ENCODE measurements at regions not wholly inside any gene's neighbourhood (a gene's known extent, or its start where the extent isn't known, plus 50 kb on each side); places are given as distances from the start of the nearest gene placed in this dataset.

- intact Hi-C loops (cut with DNase I): no loop called here
- WGBS: 81% methylated on average over 8 of the region's 8 CpGs
These were observed 126.0 kb downstream of the RNASET2 start for GRCh38 chr6:166830185-166830890.

DNA sequence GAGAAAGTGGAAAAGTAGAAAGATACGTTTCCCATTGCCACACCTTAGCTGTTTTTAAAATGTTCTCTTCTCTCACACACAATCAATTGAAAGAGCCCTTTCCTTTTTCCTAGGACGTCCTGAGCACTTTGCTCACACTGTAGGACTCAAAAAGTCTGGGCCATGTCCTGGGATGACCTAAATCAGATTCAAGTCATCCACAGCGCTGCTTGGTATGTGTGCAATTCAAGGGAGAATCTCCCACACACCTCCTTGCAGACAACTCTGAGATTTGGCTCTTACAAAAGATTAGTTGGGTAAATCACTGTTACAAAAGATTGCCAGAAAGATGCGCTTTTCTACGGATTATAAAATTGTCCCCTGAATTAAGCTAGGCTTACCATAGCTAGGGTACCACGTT, 130.1 kb downstream of the RNASET2 start:
- no peak for DNase-seq (ENCODE audit: low spot score)
- Histone ChIP-seq H3K9me3 (no peaks in the 10 kb centered on the region), H3K4me3 (no peak overlapping the region), H3K4me1 (replicated peaks) (no peaks in the 10 kb centered on the region), H3K27ac (no peak overlapping the region), H3K36me3 (no peaks in the 10 kb centered on the region), H3K27me3 (replicated peaks; ENCODE audit: insufficient read depth) (no peaks in the 10 kb centered on the region)
- intact Hi-C loops (cut with DNase I): no loop called here
- TF ChIP-seq POLR2A (IDR thresholded peaks at IDR 0.05) (no peak), POLR2AphosphoS5 (IDR thresholded peaks at IDR 0.05) (no peak), CTCF (IDR thresholded peaks at IDR 0.05) (no peak)
- 83% methylated on average over 6 of the region's 6 CpGs for WGBS

More at GRCh38 chr6:166830185-166830890, 126.0 kb downstream of the RNASET2 start:
- Histone ChIP-seq H3K4me3 (no peak overlapping the region), H3K27me3 (replicated peaks; ENCODE audit: insufficient read depth) (no peaks in the 10 kb centered on the region), H3K4me1 (replicated peaks) (no peaks in the 10 kb centered on the region), H3K36me3 (no peaks in the 10 kb centered on the region), H3K9me3 (no peaks in the 10 kb centered on the region), H3K27ac (no peak overlapping the region)
- TF ChIP-seq POLR2A (IDR thresholded peaks at IDR 0.05): no peak
- TF ChIP-seq CTCF (IDR thresholded peaks at IDR 0.05): no peak
- no peak for TF ChIP-seq POLR2AphosphoS5 (IDR thresholded peaks at IDR 0.05)
- no peak for DNase-seq (ENCODE audit: low spot score)

DNA sequence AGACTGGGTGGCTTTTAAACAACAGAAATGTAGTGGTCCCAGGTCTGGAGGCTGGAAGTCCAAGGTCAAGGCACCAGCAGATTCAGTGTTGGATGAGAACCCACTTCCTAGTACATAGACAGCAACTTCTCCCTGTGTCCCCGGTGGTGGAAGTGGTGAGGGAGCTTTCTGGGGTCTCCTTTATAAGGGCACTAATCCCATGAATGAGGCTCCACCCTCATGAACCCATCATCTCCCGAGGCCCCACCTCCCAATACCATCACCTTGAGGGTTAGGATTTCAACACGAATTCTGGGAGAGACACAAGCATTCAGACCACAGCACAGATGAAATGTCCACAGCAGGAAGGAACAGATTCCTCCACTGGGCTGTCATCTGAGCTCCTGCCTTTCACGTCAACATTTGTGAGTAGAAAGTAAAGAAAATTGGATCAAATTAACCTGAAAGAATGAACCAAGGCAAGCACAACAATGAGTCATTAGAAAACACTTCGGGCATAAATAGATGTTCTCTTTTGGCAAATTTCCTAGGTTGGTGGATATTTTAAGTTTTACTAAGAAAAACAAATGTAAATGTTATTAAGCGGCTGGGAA, 130.7 kb downstream of the RNASET2 start:
- Histone ChIP-seq H3K9me3 (no peaks in the 10 kb centered on the region), H3K27me3 (replicated peaks; ENCODE audit: insufficient read depth) (no peaks in the 10 kb centered on the region), H3K36me3 (no peaks in the 10 kb centered on the region), H3K4me3 (no peak overlapping the region), H3K4me1 (replicated peaks) (no peaks in the 10 kb centered on the region), H3K27ac (no peak overlapping the region)
- no peak for DNase-seq (ENCODE audit: low spot score)
- intact Hi-C loops (cut with DNase I): no loop called here
- no peak for TF ChIP-seq CTCF (IDR thresholded peaks at IDR 0.05)
- no peak for TF ChIP-seq POLR2AphosphoS5 (IDR thresholded peaks at IDR 0.05)
- TF ChIP-seq POLR2A (IDR thresholded peaks at IDR 0.05): no peak
- 67% methylated on average over 6 of the region's 6 CpGs for WGBS

DNA sequence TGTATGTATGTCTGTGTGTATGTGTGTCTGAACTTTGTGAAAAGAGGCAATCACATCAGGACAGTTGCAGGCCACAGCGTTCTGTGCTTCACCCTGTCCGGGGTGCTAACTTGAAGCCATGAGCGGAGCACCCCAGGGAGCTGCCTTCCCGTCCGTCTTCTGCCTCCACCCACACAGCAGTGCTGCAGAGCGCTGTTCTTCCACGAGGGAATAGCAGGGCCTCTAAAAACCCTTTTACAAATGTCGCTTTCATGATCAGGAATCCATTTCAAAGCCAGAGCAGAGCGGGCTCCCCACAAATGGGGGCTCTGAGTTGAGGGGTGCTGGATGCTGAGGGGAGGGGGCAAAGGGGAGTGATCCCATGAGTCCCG, 131.5 kb downstream of the RNASET2 start:
- intact Hi-C loops (cut with DNase I): no loop called here
- WGBS: 92% methylated on average over 10 of the region's 10 CpGs

More for the DNA sequence above, 131.5 kb downstream of the RNASET2 start:
- Histone ChIP-seq H3K9me3 (no peaks in the 10 kb centered on the region), H3K4me3 (no peak overlapping the region), H3K27me3 (replicated peaks; ENCODE audit: insufficient read depth) (no peaks in the 10 kb centered on the region), H3K27ac (no peak overlapping the region), H3K4me1 (replicated peaks) (no peaks in the 10 kb centered on the region), H3K36me3 (no peaks in the 10 kb centered on the region)
- TF ChIP-seq POLR2A (IDR thresholded peaks at IDR 0.05): no peak
- TF ChIP-seq POLR2AphosphoS5 (IDR thresholded peaks at IDR 0.05): no peak
- no peak for TF ChIP-seq CTCF (IDR thresholded peaks at IDR 0.05)
- no peak for DNase-seq (ENCODE audit: low spot score)
